ENCODE measurements at regions not wholly inside any gene's neighbourhood (a gene's known extent, or its start where the extent isn't known, plus 50 kb on each side); places are given as distances from the start of the nearest gene placed in this dataset.

- DNase-seq (no peak), ATAC-seq (ENCODE audit: low FRiP score) (no peak)
- H3K27ac ChIP-seq (ENCODE audit: low read depth in 1 of 2, low read length in 2 of 2): no peak overlapping the region
- intact Hi-C loops (cut with DNase I): no loop called here
- no peaks in the 10 kb centered on the region for H3K9me3 ChIP-seq (ENCODE audit: control insufficient read depth, low read length)
- H3K4me3 ChIP-seq (ENCODE audit: low read length in 2 of 2): no peak overlapping the region
- H3K4me1 ChIP-seq (ENCODE audit: control insufficient read depth in 1 of 2, insufficient read depth in 2 of 2, low read length in 2 of 2): no peaks in the 10 kb centered on the region
- H3K36me3 ChIP-seq (ENCODE audit: control insufficient read depth in 1 of 2, insufficient read depth in 2 of 2, low read length in 1 of 2): no peaks in the 10 kb centered on the region
- H3K27me3 ChIP-seq (ENCODE audit: control insufficient read depth in 1 of 2, insufficient read depth in 2 of 2, low read length in 1 of 2): no peaks in the 10 kb centered on the region
Measured at GRCh38 chr5:53817183-53817582, 256.7 kb downstream of the NDUFS4 start.

- ATAC-seq (ENCODE audit: low FRiP score) (no peak), DNase-seq (no peak)
- 83 to 86% methylated on average over 8 of the region's 8 CpGs for WGBS, 2 donors
- Histone ChIP-seq H3K27ac (ENCODE audit: low read depth in 1 of 2, low read length in 2 of 2) (no peak overlapping the region), H3K9me3 (ENCODE audit: control insufficient read depth, low read length) (no peaks in the 10 kb centered on the region), H3K27me3 (ENCODE audit: control insufficient read depth in 1 of 2, insufficient read depth in 2 of 2, low read length in 1 of 2) (no peaks in the 10 kb centered on the region), H3K4me3 (ENCODE audit: low read length in 2 of 2) (no peak overlapping the region), H3K4me1 (ENCODE audit: control insufficient read depth in 1 of 2, insufficient read depth in 2 of 2, low read length in 2 of 2) (no peaks in the 10 kb centered on the region), H3K36me3 (ENCODE audit: control insufficient read depth in 1 of 2, insufficient read depth in 2 of 2, low read length in 1 of 2) (no peaks in the 10 kb centered on the region)
- intact Hi-C loops (cut with DNase I): no loop called here
Measured at GRCh38 chr5:53819482-53819881, 259.0 kb downstream of the NDUFS4 start.

- DNase-seq: no peak
- no peak for ATAC-seq (ENCODE audit: low FRiP score)
- WGBS, 2 donors: 76 to 88% methylated on average over 2 of the region's 2 CpGs
- Histone ChIP-seq H3K27ac (ENCODE audit: low read depth in 1 of 2, low read length in 2 of 2) (no peak overlapping the region), H3K27me3 (ENCODE audit: control insufficient read depth in 1 of 2, insufficient read depth in 2 of 2, low read length in 1 of 2) (no peaks in the 10 kb centered on the region), H3K9me3 (ENCODE audit: control insufficient read depth, low read length) (no peaks in the 10 kb centered on the region), H3K4me3 (ENCODE audit: low read length in 2 of 2) (no peak overlapping the region), H3K36me3 (ENCODE audit: control insufficient read depth in 1 of 2, insufficient read depth in 2 of 2, low read length in 1 of 2) (no peaks in the 10 kb centered on the region), H3K4me1 (ENCODE audit: control insufficient read depth in 1 of 2, insufficient read depth in 2 of 2, low read length in 2 of 2) (no peaks in the 10 kb centered on the region)
- intact Hi-C loops (cut with DNase I): no loop called here
Measured at GRCh38 chr5:53820119-53820801, 259.8 kb downstream of the NDUFS4 start.

GRCh38 chr5:53820802-53821171, 260.3 kb downstream of the NDUFS4 start:
- intact Hi-C loops (cut with DNase I): no loop called here
- DNase-seq (no peak), ATAC-seq (ENCODE audit: low FRiP score) (no peak)
- WGBS, 2 donors: 91% methylated on average over 3 of the region's 3 CpGs
- no peaks in the 10 kb centered on the region for H3K4me1 ChIP-seq (ENCODE audit: control insufficient read depth in 1 of 2, insufficient read depth in 2 of 2, low read length in 2 of 2)
- no peaks in the 10 kb centered on the region for H3K9me3 ChIP-seq (ENCODE audit: control insufficient read depth, low read length)
- H3K36me3 ChIP-seq (ENCODE audit: control insufficient read depth in 1 of 2, insufficient read depth in 2 of 2, low read length in 1 of 2): no peaks in the 10 kb centered on the region
- no peak overlapping the region for H3K27ac ChIP-seq (ENCODE audit: low read depth in 1 of 2, low read length in 2 of 2)
- no peak overlapping the region for H3K4me3 ChIP-seq (ENCODE audit: low read length in 2 of 2)
- no peaks in the 10 kb centered on the region for H3K27me3 ChIP-seq (ENCODE audit: control insufficient read depth in 1 of 2, insufficient read depth in 2 of 2, low read length in 1 of 2)

GRCh38 chr5:53825016-53825415, 264.6 kb downstream of the NDUFS4 start:
- H3K9me3 ChIP-seq (ENCODE audit: control insufficient read depth, low read length): no peaks in the 10 kb centered on the region
- DNase-seq: no peak
- no peak overlapping the region for H3K4me3 ChIP-seq (ENCODE audit: low read length in 2 of 2)
- H3K27ac ChIP-seq (ENCODE audit: low read depth in 1 of 2, low read length in 2 of 2): no peak overlapping the region
- H3K4me1 ChIP-seq (ENCODE audit: control insufficient read depth in 1 of 2, insufficient read depth in 2 of 2, low read length in 2 of 2): no peaks in the 10 kb centered on the region
- intact Hi-C loops (cut with DNase I): no loop called here
- ATAC-seq (ENCODE audit: low FRiP score): no peak
- no peaks in the 10 kb centered on the region for H3K36me3 ChIP-seq (ENCODE audit: control insufficient read depth in 1 of 2, insufficient read depth in 2 of 2, low read length in 1 of 2)
- WGBS, 2 donors: 66 to 70% methylated on average over 5 of the region's 5 CpGs
- H3K27me3 ChIP-seq (ENCODE audit: control insufficient read depth in 1 of 2, insufficient read depth in 2 of 2, low read length in 1 of 2): no peaks in the 10 kb centered on the region

GRCh38 chr5:53825926-53826325, 265.5 kb downstream of the NDUFS4 start:
- no peaks in the 10 kb centered on the region for H3K36me3 ChIP-seq (ENCODE audit: control insufficient read depth in 1 of 2, insufficient read depth in 2 of 2, low read length in 1 of 2)
- no peaks in the 10 kb centered on the region for H3K9me3 ChIP-seq (ENCODE audit: control insufficient read depth, low read length)
- no peak overlapping the region for H3K4me3 ChIP-seq (ENCODE audit: low read length in 2 of 2)
- DNase-seq (no peak), ATAC-seq (ENCODE audit: low FRiP score) (no peak)
- intact Hi-C loops (cut with DNase I): no loop called here
- H3K27ac ChIP-seq (ENCODE audit: low read depth in 1 of 2, low read length in 2 of 2): no peak overlapping the region
- H3K4me1 ChIP-seq (ENCODE audit: control insufficient read depth in 1 of 2, insufficient read depth in 2 of 2, low read length in 2 of 2): no peaks in the 10 kb centered on the region
- WGBS, 2 donors: 87% methylated on average over 2 of the region's 2 CpGs
- H3K27me3 ChIP-seq (ENCODE audit: control insufficient read depth in 1 of 2, insufficient read depth in 2 of 2, low read length in 1 of 2): no peaks in the 10 kb centered on the region

GRCh38 chr5:53826504-53826903, 266.1 kb downstream of the NDUFS4 start:
- WGBS, 2 donors: 82 to 83% methylated on average over 7 of the region's 7 CpGs
- Histone ChIP-seq H3K27me3 (ENCODE audit: control insufficient read depth in 1 of 2, insufficient read depth in 2 of 2, low read length in 1 of 2) (no peaks in the 10 kb centered on the region), H3K36me3 (ENCODE audit: control insufficient read depth in 1 of 2, insufficient read depth in 2 of 2, low read length in 1 of 2) (no peaks in the 10 kb centered on the region), H3K4me1 (ENCODE audit: control insufficient read depth in 1 of 2, insufficient read depth in 2 of 2, low read length in 2 of 2) (no peaks in the 10 kb centered on the region), H3K4me3 (ENCODE audit: low read length in 2 of 2) (no peak overlapping the region), H3K27ac (ENCODE audit: low read depth in 1 of 2, low read length in 2 of 2) (no peak overlapping the region), H3K9me3 (ENCODE audit: control insufficient read depth, low read length) (peaks cover 3% of the 10 kb centered on the region)
- DNase-seq (no peak), ATAC-seq (ENCODE audit: low FRiP score) (peak; percentile 45)
- intact Hi-C loops (cut with DNase I): no loop called here

GRCh38 chr5:53827211-53827651, 266.8 kb downstream of the NDUFS4 start:
- Histone ChIP-seq H3K4me3 (ENCODE audit: low read length in 2 of 2) (no peak overlapping the region), H3K9me3 (ENCODE audit: control insufficient read depth, low read length) (peaks cover 3% of the 10 kb centered on the region), H3K27ac (ENCODE audit: low read depth in 1 of 2, low read length in 2 of 2) (no peak overlapping the region), H3K36me3 (ENCODE audit: control insufficient read depth in 1 of 2, insufficient read depth in 2 of 2, low read length in 1 of 2) (no peaks in the 10 kb centered on the region), H3K4me1 (ENCODE audit: control insufficient read depth in 1 of 2, insufficient read depth in 2 of 2, low read length in 2 of 2) (no peaks in the 10 kb centered on the region), H3K27me3 (ENCODE audit: control insufficient read depth in 1 of 2, insufficient read depth in 2 of 2, low read length in 1 of 2) (no peaks in the 10 kb centered on the region)
- WGBS, 2 donors: 52 to 57% methylated on average over 4 of the region's 4 CpGs
- ATAC-seq (ENCODE audit: low FRiP score) (no peak), DNase-seq (no peak)
- intact Hi-C loops (cut with DNase I): no loop called here

- WGBS, 2 donors: 88% methylated on average over 2 of the region's 2 CpGs
- no peaks in the 10 kb centered on the region for H3K4me1 ChIP-seq (ENCODE audit: control insufficient read depth in 1 of 2, insufficient read depth in 2 of 2, low read length in 2 of 2)
- intact Hi-C loops (cut with DNase I): no loop called here
- H3K9me3 ChIP-seq (ENCODE audit: control insufficient read depth, low read length): peaks cover 3% of the 10 kb centered on the region
- ATAC-seq (ENCODE audit: low FRiP score): no peak
- H3K27ac ChIP-seq (ENCODE audit: low read depth in 1 of 2, low read length in 2 of 2): no peak overlapping the region
- H3K27me3 ChIP-seq (ENCODE audit: control insufficient read depth in 1 of 2, insufficient read depth in 2 of 2, low read length in 1 of 2): no peaks in the 10 kb centered on the region
- DNase-seq: no peak
- H3K4me3 ChIP-seq (ENCODE audit: low read length in 2 of 2): no peak overlapping the region
- no peaks in the 10 kb centered on the region for H3K36me3 ChIP-seq (ENCODE audit: control insufficient read depth in 1 of 2, insufficient read depth in 2 of 2, low read length in 1 of 2)
Measured at GRCh38 chr5:53831496-53831895, 271.1 kb downstream of the NDUFS4 start.
